ENCODE measurements at regions not wholly inside any gene's neighbourhood (a gene's known extent, or its start where the extent isn't known, plus 50 kb on each side); places are given as distances from the start of the nearest gene placed in this dataset.

GRCh38 chr12:5210179-5210922, 166.7 kb downstream of the KCNA5 start:
- Histone ChIP-seq H3K36me3 (no peaks in the 10 kb centered on the region), H3K27me3 (peaks cover 20% of the 10 kb centered on the region), H3K4me3 (no peak overlapping the region), H3K27ac (no peak overlapping the region), H3K4me1 (no peaks in the 10 kb centered on the region), H3K9me3 (peaks cover 0 to under 1% (median 0%) of the 10 kb centered on the region in 3 donors)
- WGBS, 2 donors (ENCODE audit: low coverage in 1 of 2), result 75 to 91% methylated on average over 4 to 9 of the region's 11 CpGs
- ATAC-seq, result no peak
- no peak for TF ChIP-seq CTCF (IDR thresholded peaks at IDR 0.05)
- no peak for TF ChIP-seq POLR2AphosphoS5 (IDR thresholded peaks at IDR 0.05)
- TF ChIP-seq EP300 (IDR thresholded peaks at IDR 0.05), result no peak
- TF ChIP-seq POLR2A (IDR thresholded peaks at IDR 0.05), result no peak

- ATAC-seq, result no peak
- Histone ChIP-seq H3K4me1 (no peaks in the 10 kb centered on the region), H3K27ac (no peak overlapping the region), H3K27me3 (peaks cover 20% of the 10 kb centered on the region), H3K9me3 (no peaks in the 10 kb centered on the region), H3K4me3 (no peak overlapping the region), H3K36me3 (no peaks in the 10 kb centered on the region)
- 87% methylated on average over 4 to 6 of the region's 6 CpGs for WGBS, 2 donors (ENCODE audit: low coverage in 1 of 2)
- TF ChIP-seq CTCF (IDR thresholded peaks at IDR 0.05), result no peak
- no peak for TF ChIP-seq POLR2AphosphoS5 (IDR thresholded peaks at IDR 0.05)
- TF ChIP-seq POLR2A (IDR thresholded peaks at IDR 0.05), result no peak
- no peak for TF ChIP-seq EP300 (IDR thresholded peaks at IDR 0.05)
Observed at GRCh38 chr12:5210923-5211290, 167.2 kb downstream of the KCNA5 start.

GRCh38 chr12:5213336-5213735, 169.7 kb downstream of the KCNA5 start:
- H3K4me3 ChIP-seq, result no peak overlapping the region

GRCh38 chr12:5213990-5214389, 170.3 kb downstream of the KCNA5 start:
- Histone ChIP-seq H3K9me3 (no peaks in the 10 kb centered on the region), H3K4me1 (no peaks in the 10 kb centered on the region), H3K27ac (no peak overlapping the region), H3K27me3 (peaks cover 20% of the 10 kb centered on the region), H3K36me3 (no peaks in the 10 kb centered on the region), H3K4me3 (no peak overlapping the region)
- TF ChIP-seq POLR2A (IDR thresholded peaks at IDR 0.05) (no peak), EP300 (IDR thresholded peaks at IDR 0.05) (no peak)
- no peak for ATAC-seq
- WGBS, 2 donors (ENCODE audit: low coverage in 1 of 2), result 60 to 71% methylated on average over 1 to 2 of the region's 2 CpGs

More at GRCh38 chr12:5213336-5213735, 169.7 kb downstream of the KCNA5 start:
- no peaks in the 10 kb centered on the region for H3K4me1 ChIP-seq
- no peak overlapping the region for H3K27ac ChIP-seq
- no peak for ATAC-seq
- no peak for TF ChIP-seq POLR2AphosphoS5 (IDR thresholded peaks at IDR 0.05)
- no peak for TF ChIP-seq POLR2A (IDR thresholded peaks at IDR 0.05)
- TF ChIP-seq EP300 (IDR thresholded peaks at IDR 0.05), result no peak
- TF ChIP-seq CTCF (IDR thresholded peaks at IDR 0.05), result no peak
- peaks cover 20% of the 10 kb centered on the region for H3K27me3 ChIP-seq
- WGBS, 2 donors (ENCODE audit: low coverage in 1 of 2), result 56% methylated on average over 2 of the region's 2 CpGs; no CpG with 5 or more reads in 1 of the 2 donors
- no peaks in the 10 kb centered on the region for H3K36me3 ChIP-seq
- H3K9me3 ChIP-seq, result no peaks in the 10 kb centered on the region

- Histone ChIP-seq H3K27me3 (peaks cover 9% of the 10 kb centered on the region), H3K9me3 (no peaks in the 10 kb centered on the region), H3K4me3 (no peak overlapping the region), H3K27ac (no peak overlapping the region), H3K4me1 (no peaks in the 10 kb centered on the region), H3K36me3 (no peaks in the 10 kb centered on the region)
- TF ChIP-seq EP300 (IDR thresholded peaks at IDR 0.05), result no peak
- no peak for TF ChIP-seq POLR2A (IDR thresholded peaks at IDR 0.05)
- no peak for TF ChIP-seq POLR2AphosphoS5 (IDR thresholded peaks at IDR 0.05)
- TF ChIP-seq CTCF (IDR thresholded peaks at IDR 0.05), result no peak
- ATAC-seq, result no peak
- WGBS, 2 donors (ENCODE audit: low coverage in 1 of 2), result 89 to 98% methylated on average over 2 to 5 of the region's 6 CpGs
Observed at GRCh38 chr12:5217936-5218335, 174.3 kb downstream of the KCNA5 start.

Measured in gastroesophageal sphincter (tissue), 4 donors.